Naive thymus-derived CD4-positive, alpha-beta T cell (primary cell): ENCODE measurements at regions not wholly inside any gene's neighbourhood (a gene's known extent, or its start where the extent isn't known, plus 50 kb on each side); places are given as distances from the start of the nearest gene placed in this dataset.

Source experiments
- ATAC-seq: fragments of 150-1000 bp; cut with Tn5 transposase; 2 replicates; pipeline ENCODE4 v1.10.0; 2021; ENCODE audit warnings: mild to moderate bottlenecking, moderate library complexity
- CTCF ChIA-PET: fragments of 350-600 bp; sonication (Branson Sonifier 250); formaldehyde crosslinking; loops from one replicate; lab custom pipeline; 2021; ENCODE audit warnings: antibody characterized with exemption; lab: Charles Lee
- POLR2A ChIA-PET: fragments of 350-600 bp; sonication (Branson Sonifier 250); formaldehyde crosslinking; loops from one replicate; lab custom pipeline; 2021; ENCODE audit warnings: antibody characterized with exemption, inconsistent platforms; lab: Charles Lee
- DNase-seq, 9 donors: peaks; one replicate each; pipeline versions ENCODE4 v3.0.0 to v3.0.0-alpha.2; 2020 to 2022; ENCODE audit warnings: mixed read lengths in 1 of 9
- H3K27ac ChIP-seq: one replicate; pipeline ENCODE4 v1.7.0; 2013; ENCODE audit warnings: mild to moderate bottlenecking, low read depth, low read length, moderate library complexity
- H3K27me3 ChIP-seq, 2 donors: one replicate each; pipeline ENCODE4 v1.7.0; 2013; ENCODE audit warnings: low read length in 2 of 2, mild to moderate bottlenecking in 2 of 2, moderate library complexity in 2 of 2; ENCODE audit not compliant: control insufficient read depth in 2 of 2, insufficient read depth in 2 of 2
- H3K36me3 ChIP-seq, 3 experiments: 1 replicate in 2 of 3; 2 replicates in 1 of 3; pipeline ENCODE4 v1.7.0; 2013; ENCODE audit warnings: low read length in 3 of 3, mild to moderate bottlenecking in 3 of 3, moderate library complexity in 1 of 3; ENCODE audit not compliant: insufficient read depth in 3 of 3, control insufficient read depth in 2 of 3
- H3K4me1 ChIP-seq, 2 donors: one replicate each; pipeline ENCODE4 v1.7.0; 2013; ENCODE audit warnings: low read length in 2 of 2, mild to moderate bottlenecking in 2 of 2, moderate library complexity in 1 of 2; ENCODE audit not compliant: control insufficient read depth in 2 of 2, insufficient read depth in 2 of 2
- H3K4me3 ChIP-seq: 2 replicates; pipeline ENCODE4 v1.7.0; 2013; ENCODE audit warnings: mild to moderate bottlenecking, low read length
- H3K9me3 ChIP-seq, 3 experiments: 1 replicate in 2 of 3; 2 replicates in 1 of 3; pipeline ENCODE4 v1.7.0; 2013; ENCODE audit warnings: low read length in 3 of 3; ENCODE audit not compliant: control insufficient read depth in 2 of 3
- H3K27ac Mint-ChIP-seq, 9 donors: one replicate each; pipeline ENCODE4 v1.8.0; 2020 to 2022; ENCODE audit warnings: mixed read lengths in 9 of 9, mild to moderate bottlenecking in 8 of 9, moderate library complexity in 5 of 9, inconsistent platforms in 2 of 9
- H3K27me3 Mint-ChIP-seq, 5 donors: one replicate each; pipeline ENCODE4 v1.8.0; 2021 to 2022; ENCODE audit warnings: mixed read lengths in 5 of 5, mild to moderate bottlenecking in 1 of 5
- H3K36me3 Mint-ChIP-seq, 5 donors: one replicate each; pipeline ENCODE4 v1.8.0; 2020 to 2022; ENCODE audit warnings: mixed read lengths in 5 of 5, mild to moderate bottlenecking in 3 of 5, inconsistent platforms in 1 of 5
- H3K4me1 Mint-ChIP-seq, 7 donors: one replicate each; pipeline ENCODE4 v1.8.0; 2020 to 2022; ENCODE audit warnings: mixed read lengths in 7 of 7, mild to moderate bottlenecking in 3 of 7, inconsistent platforms in 1 of 7
- H3K4me3 Mint-ChIP-seq, 10 donors: one replicate each; pipeline ENCODE4 v1.8.0; 2020 to 2022; ENCODE audit warnings: mild to moderate bottlenecking in 10 of 10, mixed read lengths in 10 of 10, moderate library complexity in 6 of 10, inconsistent platforms in 2 of 10
- H3K9me3 Mint-ChIP-seq, 11 donors: one replicate each; pipeline ENCODE4 v1.8.0; 2020 to 2022; ENCODE audit warnings: mixed read lengths in 11 of 11, mild to moderate bottlenecking in 4 of 11, inconsistent platforms in 1 of 11, moderate library complexity in 1 of 11
- intact Hi-C, 2 donors: fragments of 100-400 bp; cut with micrococcal nuclease; formaldehyde crosslinking; loops; one replicate each; pipeline ENCODE4 v1.15.1; 2023

- Histone ChIP-seq H3K27me3 (no peaks in the 10 kb centered on the region), H3K4me3 (no peak overlapping the region), H3K36me3 (no peaks in the 10 kb centered on the region), H3K27ac (no peak overlapping the region), H3K4me1 (no peaks in the 10 kb centered on the region), H3K9me3 (no peaks in the 10 kb centered on the region)
- peaks cover 0 to 25% (median 7%) of the 10 kb centered on the region in 11 donors for H3K9me3 Mint-ChIP-seq
- CTCF ChIA-PET = no interaction called here
- DNase-seq (no peak), ATAC-seq (no peak)
- H3K36me3 Mint-ChIP-seq = no peaks in the 10 kb centered on the region
- H3K27ac Mint-ChIP-seq = no peak overlapping the region
- intact Hi-C loops = no loop called here
- H3K27me3 Mint-ChIP-seq = no peaks in the 10 kb centered on the region
- H3K4me3 Mint-ChIP-seq = no peak overlapping the region
- no peaks in the 10 kb centered on the region for H3K4me1 Mint-ChIP-seq
- POLR2A ChIA-PET = no interaction called here
These were observed 339.6 kb upstream of the ROBO2 start for GRCh38 chr3:76700323-76700722.

- intact Hi-C loops = no loop called here
- H3K4me3 Mint-ChIP-seq = no peak overlapping the region
- H3K4me1 Mint-ChIP-seq = no peaks in the 10 kb centered on the region
These were observed 337.2 kb upstream of the ROBO2 start for GRCh38 chr3:76702676-76703075.

GRCh38 chr3:76715426-76715825, 324.5 kb upstream of the ROBO2 start:
- no peaks in the 10 kb centered on the region for H3K36me3 ChIP-seq
- ChIA-PET CTCF (interaction anchor here (0.6 kb wide), 1 partner anchor 158 kb away, joined by 3 read pairs; no protein-coding TSS in a partner anchor), POLR2A (no interaction called here)
- no peaks in the 10 kb centered on the region for H3K36me3 Mint-ChIP-seq
- no peak overlapping the region for H3K4me3 Mint-ChIP-seq
- H3K4me1 ChIP-seq = no peaks in the 10 kb centered on the region
- H3K27me3 ChIP-seq = no peaks in the 10 kb centered on the region
- H3K27ac Mint-ChIP-seq = no peak overlapping the region
- H3K27ac ChIP-seq = no peak overlapping the region
- H3K27me3 Mint-ChIP-seq = no peaks in the 10 kb centered on the region
- H3K9me3 ChIP-seq = no peaks in the 10 kb centered on the region
- DNase-seq = no peak
- intact Hi-C loops = no loop called here
- H3K4me1 Mint-ChIP-seq = no peaks in the 10 kb centered on the region
- no peak for ATAC-seq
- no peak overlapping the region for H3K4me3 ChIP-seq
- H3K9me3 Mint-ChIP-seq = peaks cover 0 to 9% (median 4%) of the 10 kb centered on the region in 11 donors

More at GRCh38 chr3:76702676-76703075, 337.2 kb upstream of the ROBO2 start:
- no peaks in the 10 kb centered on the region for H3K4me1 ChIP-seq
- no peak overlapping the region for H3K27ac ChIP-seq
- Mint-ChIP-seq H3K9me3 (peaks cover 0 to 25% (median 6%) of the 10 kb centered on the region in 11 donors), H3K36me3 (no peaks in the 10 kb centered on the region), H3K27ac (no peak overlapping the region), H3K27me3 (no peaks in the 10 kb centered on the region)
- CTCF ChIA-PET = no interaction called here
- no peak for ATAC-seq
- no peaks in the 10 kb centered on the region for H3K9me3 ChIP-seq
- no peaks in the 10 kb centered on the region for H3K27me3 ChIP-seq
- no peaks in the 10 kb centered on the region for H3K36me3 ChIP-seq
- POLR2A ChIA-PET = no interaction called here
- H3K4me3 ChIP-seq = no peak overlapping the region
- DNase-seq = no peak

- ChIA-PET POLR2A (interaction anchor here (0.6 kb wide), 1 partner anchor 247 kb away, joined by 3 read pairs; no protein-coding TSS in a partner anchor), CTCF (no interaction called here)
- intact Hi-C loops = no loop called here
- Mint-ChIP-seq H3K4me3 (no peak overlapping the region), H3K27ac (no peak overlapping the region), H3K36me3 (no peaks in the 10 kb centered on the region), H3K27me3 (no peaks in the 10 kb centered on the region), H3K9me3 (peaks cover 2 to 17% (median 7%) of the 10 kb centered on the region in 11 donors), H3K4me1 (no peaks in the 10 kb centered on the region)
- Histone ChIP-seq H3K27ac (no peak overlapping the region), H3K9me3 (no peaks in the 10 kb centered on the region), H3K36me3 (no peaks in the 10 kb centered on the region), H3K27me3 (no peaks in the 10 kb centered on the region), H3K4me3 (no peak overlapping the region), H3K4me1 (no peaks in the 10 kb centered on the region)
- ATAC-seq = no peak
- DNase-seq = no peak
These were observed 316.5 kb upstream of the ROBO2 start for GRCh38 chr3:76723366-76723765.

GRCh38 chr3:76724075-76724474, 315.8 kb upstream of the ROBO2 start:
- Mint-ChIP-seq H3K27ac (no peak overlapping the region), H3K4me3 (no peak overlapping the region), H3K9me3 (peaks cover 2 to 19% (median 7%) of the 10 kb centered on the region in 11 donors), H3K27me3 (no peaks in the 10 kb centered on the region), H3K4me1 (no peaks in the 10 kb centered on the region), H3K36me3 (no peaks in the 10 kb centered on the region)
- DNase-seq = no peak
- no peaks in the 10 kb centered on the region for H3K27me3 ChIP-seq
- H3K36me3 ChIP-seq = no peaks in the 10 kb centered on the region
- CTCF ChIA-PET = no interaction called here
- no peak overlapping the region for H3K27ac ChIP-seq
- H3K9me3 ChIP-seq = no peaks in the 10 kb centered on the region
- H3K4me1 ChIP-seq = no peaks in the 10 kb centered on the region
- H3K4me3 ChIP-seq = no peak overlapping the region
- no peak for ATAC-seq
- POLR2A ChIA-PET = interaction anchor here (0.6 kb wide), 1 partner anchor 248 kb away, joined by 3 read pairs; no protein-coding TSS in a partner anchor
- intact Hi-C loops = no loop called here

- Histone ChIP-seq H3K9me3 (no peaks in the 10 kb centered on the region), H3K4me1 (no peaks in the 10 kb centered on the region), H3K27ac (no peak overlapping the region), H3K27me3 (no peaks in the 10 kb centered on the region), H3K36me3 (no peaks in the 10 kb centered on the region), H3K4me3 (no peak overlapping the region)
- peaks cover 2 to 19% (median 7%) of the 10 kb centered on the region in 11 donors for H3K9me3 Mint-ChIP-seq
- H3K36me3 Mint-ChIP-seq = no peaks in the 10 kb centered on the region
- H3K27me3 Mint-ChIP-seq = no peaks in the 10 kb centered on the region
- no peaks in the 10 kb centered on the region for H3K4me1 Mint-ChIP-seq
- intact Hi-C loops = no loop called here
- CTCF ChIA-PET = no interaction called here
- POLR2A ChIA-PET = no interaction called here
- DNase-seq (no peak), ATAC-seq (no peak)
- H3K4me3 Mint-ChIP-seq = no peak overlapping the region
- no peak overlapping the region for H3K27ac Mint-ChIP-seq
These were observed 315.2 kb upstream of the ROBO2 start for GRCh38 chr3:76724706-76725105.

GRCh38 chr3:76726034-76726433, 313.9 kb upstream of the ROBO2 start:
- CTCF ChIA-PET = no interaction called here
- Mint-ChIP-seq H3K4me3 (no peak overlapping the region), H3K36me3 (no peaks in the 10 kb centered on the region), H3K4me1 (no peaks in the 10 kb centered on the region), H3K9me3 (peaks cover 3 to 19% (median 7%) of the 10 kb centered on the region in 11 donors), H3K27ac (no peak overlapping the region), H3K27me3 (no peaks in the 10 kb centered on the region)
- Histone ChIP-seq H3K9me3 (no peaks in the 10 kb centered on the region), H3K4me1 (no peaks in the 10 kb centered on the region), H3K36me3 (no peaks in the 10 kb centered on the region), H3K27me3 (no peaks in the 10 kb centered on the region), H3K4me3 (no peak overlapping the region), H3K27ac (no peak overlapping the region)
- POLR2A ChIA-PET = no interaction called here
- DNase-seq (no peak), ATAC-seq (no peak)
- intact Hi-C loops = no loop called here
